ENCODE measurements at regions not wholly inside any gene's neighbourhood (a gene's known extent, or its start where the extent isn't known, plus 50 kb on each side); places are given as distances from the start of the nearest gene placed in this dataset.
A peak's percentile ranks its signal among the peaks of the same experiment; 100 is the strongest.

DNA sequence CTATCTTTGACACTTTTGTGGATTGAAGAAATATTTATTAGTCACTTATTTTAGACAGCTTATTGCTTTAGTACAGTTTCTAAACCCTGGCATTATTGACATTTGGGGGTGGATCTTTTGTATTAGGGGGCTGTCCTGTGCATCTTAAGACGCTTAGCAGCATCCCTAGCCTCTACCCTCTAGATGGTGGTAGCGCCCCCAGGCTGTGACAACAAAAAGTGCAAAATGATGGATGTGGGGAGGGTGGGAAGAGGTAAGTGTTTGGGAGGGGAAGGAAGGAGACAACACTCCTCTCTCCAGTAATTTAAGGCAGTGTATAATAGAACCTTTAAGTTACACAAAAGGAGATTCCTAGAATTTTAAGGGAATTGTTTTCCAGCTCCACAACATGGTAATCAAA lies 1210.6 kb downstream of the C4orf33 start:
- Histone ChIP-seq H3K4me3 (ENCODE audit: low read depth, low read length) (no peak overlapping the region), H3K27me3 (ENCODE audit: control insufficient read depth, insufficient read depth, low read length) (no peaks in the 10 kb centered on the region), H3K36me3 (ENCODE audit: control insufficient read depth, insufficient read depth, low read length) (no peaks in the 10 kb centered on the region)
- no peak for TF ChIP-seq CTCF (IDR thresholded peaks at IDR 0.05; ENCODE audit: insufficient read depth, low read length, severe bottlenecking)
- FAIRE-seq (no peak), DNase-seq (ENCODE audit: low read depth) (no peak)

DNA sequence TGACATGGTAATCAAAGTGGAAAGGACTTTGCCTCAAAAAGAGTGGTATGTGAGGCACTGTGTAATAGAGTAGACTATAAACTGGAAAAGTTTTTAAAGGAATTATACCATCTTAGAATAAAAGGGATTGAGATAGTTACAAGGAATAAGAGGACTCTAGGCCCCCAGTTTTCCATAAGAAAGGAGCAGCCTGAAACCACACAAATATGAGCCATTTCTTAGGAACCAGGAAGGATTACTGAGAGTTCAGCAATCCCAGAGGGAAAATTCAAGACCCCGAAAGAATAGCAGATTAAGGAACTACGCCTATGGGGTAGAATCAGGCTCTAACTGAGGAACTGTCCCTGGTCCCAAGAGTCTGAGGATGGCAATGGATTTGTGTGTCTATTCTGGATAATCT lies 1213.3 kb downstream of the C4orf33 start:
- no peak for TF ChIP-seq CTCF (IDR thresholded peaks at IDR 0.05; ENCODE audit: insufficient read depth, low read length, severe bottlenecking)
- Histone ChIP-seq H3K36me3 (ENCODE audit: control insufficient read depth, insufficient read depth, low read length) (no peaks in the 10 kb centered on the region), H3K27me3 (ENCODE audit: control insufficient read depth, insufficient read depth, low read length) (no peaks in the 10 kb centered on the region), H3K4me3 (ENCODE audit: low read depth, low read length) (no peak overlapping the region)
- DNase-seq (ENCODE audit: low read depth) = no peak
- FAIRE-seq = no peak

- H3K27me3 ChIP-seq (ENCODE audit: control insufficient read depth, insufficient read depth, low read length) = no peaks in the 10 kb centered on the region
- DNase-seq (ENCODE audit: low read depth) (no peak), FAIRE-seq (no peak)
- H3K36me3 ChIP-seq (ENCODE audit: control insufficient read depth, insufficient read depth, low read length) = no peaks in the 10 kb centered on the region
- TF ChIP-seq CTCF (IDR thresholded peaks at IDR 0.05; ENCODE audit: insufficient read depth, low read length, severe bottlenecking) = no peak
- no peak overlapping the region for H3K4me3 ChIP-seq (ENCODE audit: low read depth, low read length)
These were observed 1226.5 kb downstream of the C4orf33 start for GRCh38 chr4:130322439-130322838.

GRCh38 chr4:130329036-130329435 lies 1233.1 kb downstream of the C4orf33 start:
- no peaks in the 10 kb centered on the region for H3K27me3 ChIP-seq (ENCODE audit: control insufficient read depth, insufficient read depth, low read length)
- no peak overlapping the region for H3K4me3 ChIP-seq (ENCODE audit: low read depth, low read length)
- no peaks in the 10 kb centered on the region for H3K36me3 ChIP-seq (ENCODE audit: control insufficient read depth, insufficient read depth, low read length)
- TF ChIP-seq CTCF (IDR thresholded peaks at IDR 0.05; ENCODE audit: insufficient read depth, low read length, severe bottlenecking) = no peak
- FAIRE-seq (no peak), DNase-seq (ENCODE audit: low read depth) (peak; percentile 25)

- FAIRE-seq (no peak), DNase-seq (ENCODE audit: low read depth) (no peak)
- no peak for TF ChIP-seq CTCF (IDR thresholded peaks at IDR 0.05; ENCODE audit: insufficient read depth, low read length, severe bottlenecking)
- Histone ChIP-seq H3K36me3 (ENCODE audit: control insufficient read depth, insufficient read depth, low read length) (no peaks in the 10 kb centered on the region), H3K27me3 (ENCODE audit: control insufficient read depth, insufficient read depth, low read length) (no peaks in the 10 kb centered on the region), H3K4me3 (ENCODE audit: low read depth, low read length) (no peak overlapping the region)
These were observed 1237.3 kb downstream of the C4orf33 start for GRCh38 chr4:130333241-130333759.
